ENCODE measurements at regions not wholly inside any gene's neighbourhood (a gene's known extent, or its start where the extent isn't known, plus 50 kb on each side); places are given as distances from the start of the nearest gene placed in this dataset.

- peak; percentile 24 for TF ChIP-seq CTCF (IDR thresholded peaks at IDR 0.05)
- Mint-ChIP-seq H3K36me3 (ENCODE audit: low read depth) (no peaks in the 10 kb centered on the region), H3K27ac (ENCODE audit: unreplicated experiment) (no peak overlapping the region), H3K27me3 (ENCODE audit: low read depth) (no peaks in the 10 kb centered on the region), H3K4me1 (ENCODE audit: low read depth) (no peaks in the 10 kb centered on the region), H3K4me3 (ENCODE audit: unreplicated experiment) (no peak overlapping the region), H3K9me3 (ENCODE audit: low read depth) (peaks cover 18% of the 10 kb centered on the region)
- DNase-seq (ENCODE audit: low spot score): no peak
These were observed 285.1 kb downstream of the CHL1 start for GRCh38 chr3:481680-482079.

GRCh38 chr3:482479-482878 lies 285.9 kb downstream of the CHL1 start:
- DNase-seq (ENCODE audit: low spot score): peak; percentile 80
- H3K36me3 Mint-ChIP-seq (ENCODE audit: low read depth): no peaks in the 10 kb centered on the region
- no peaks in the 10 kb centered on the region for H3K27me3 Mint-ChIP-seq (ENCODE audit: low read depth)
- H3K4me3 Mint-ChIP-seq (ENCODE audit: unreplicated experiment): no peak overlapping the region
- H3K27ac Mint-ChIP-seq (ENCODE audit: unreplicated experiment): no peak overlapping the region
- peaks cover 18% of the 10 kb centered on the region for H3K9me3 Mint-ChIP-seq (ENCODE audit: low read depth)
- no peaks in the 10 kb centered on the region for H3K4me1 Mint-ChIP-seq (ENCODE audit: low read depth)
- no peak for TF ChIP-seq CTCF (IDR thresholded peaks at IDR 0.05)

DNA sequence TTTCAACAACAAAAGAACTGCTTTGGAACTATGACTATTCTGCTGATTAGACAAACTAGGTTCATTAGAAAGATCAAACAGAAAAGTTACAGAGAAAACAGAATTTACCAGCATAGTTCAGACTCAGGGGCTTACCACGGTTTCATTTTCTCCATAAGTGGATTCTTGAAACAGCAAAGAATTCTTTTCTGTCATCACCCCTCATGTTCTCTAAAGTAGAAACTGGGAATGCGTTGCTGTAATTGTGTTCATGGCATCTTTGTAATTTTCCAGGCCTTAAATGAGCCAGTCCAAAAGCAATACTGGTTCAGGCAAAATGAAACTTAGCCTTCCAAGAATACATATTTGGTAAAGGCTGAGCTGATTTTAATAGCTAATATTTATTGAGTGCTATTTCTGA lies 287.8 kb downstream of the CHL1 start:
- Mint-ChIP-seq H3K36me3 (ENCODE audit: low read depth) (no peaks in the 10 kb centered on the region), H3K27ac (ENCODE audit: unreplicated experiment) (no peak overlapping the region), H3K27me3 (ENCODE audit: low read depth) (no peaks in the 10 kb centered on the region), H3K4me1 (ENCODE audit: low read depth) (no peaks in the 10 kb centered on the region), H3K9me3 (ENCODE audit: low read depth) (peaks cover 3% of the 10 kb centered on the region), H3K4me3 (ENCODE audit: unreplicated experiment) (no peak overlapping the region)
- no peak for DNase-seq (ENCODE audit: low spot score)
- TF ChIP-seq CTCF (IDR thresholded peaks at IDR 0.05): no peak

- Mint-ChIP-seq H3K27me3 (ENCODE audit: low read depth) (no peaks in the 10 kb centered on the region), H3K36me3 (ENCODE audit: low read depth) (no peaks in the 10 kb centered on the region), H3K9me3 (ENCODE audit: low read depth) (peaks cover 3% of the 10 kb centered on the region), H3K4me1 (ENCODE audit: low read depth) (no peaks in the 10 kb centered on the region), H3K27ac (ENCODE audit: unreplicated experiment) (no peak overlapping the region), H3K4me3 (ENCODE audit: unreplicated experiment) (no peak overlapping the region)
- no peak for DNase-seq (ENCODE audit: low spot score)
- TF ChIP-seq CTCF (IDR thresholded peaks at IDR 0.05): no peak
These were observed 291.1 kb downstream of the CHL1 start for GRCh38 chr3:487614-488013.

DNA sequence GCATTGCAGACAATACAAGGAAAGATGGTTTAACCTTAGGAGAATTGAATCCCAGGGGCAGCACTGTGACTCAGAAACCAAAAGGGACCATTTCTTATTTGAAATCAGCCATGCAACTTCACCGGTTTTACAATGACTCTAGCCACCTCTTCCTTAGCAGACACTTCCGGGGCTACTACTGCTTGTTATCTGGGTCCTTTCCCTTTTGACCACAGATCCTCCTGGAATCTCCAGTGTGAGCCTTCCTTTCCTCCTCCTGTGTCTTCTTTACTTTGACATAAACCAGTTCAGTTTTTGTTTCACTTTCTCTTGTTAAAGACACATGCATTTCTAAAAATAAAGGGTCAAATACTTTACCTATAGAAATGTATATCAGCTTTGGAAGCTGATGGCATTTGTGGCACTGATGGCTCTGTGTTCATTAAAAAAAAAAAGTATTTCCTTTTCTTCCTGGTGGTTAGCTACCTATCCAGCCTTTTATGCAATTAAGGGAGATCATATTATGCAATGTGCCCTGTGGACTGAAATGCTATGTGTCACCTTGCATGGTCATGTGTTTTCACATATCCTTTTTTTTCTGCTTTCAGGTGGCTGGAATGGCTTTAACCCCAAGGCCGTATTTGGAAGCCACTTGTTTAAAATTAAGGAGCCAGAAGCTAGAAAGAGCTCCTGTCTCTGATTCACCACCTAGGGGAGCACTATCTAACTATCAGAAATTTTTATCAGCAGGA lies 296.2 kb downstream of the CHL1 start:
- no peak for TF ChIP-seq CTCF (IDR thresholded peaks at IDR 0.05)
- no peak overlapping the region for H3K4me3 Mint-ChIP-seq (ENCODE audit: unreplicated experiment)
- H3K9me3 Mint-ChIP-seq (ENCODE audit: low read depth): peaks cover 6% of the 10 kb centered on the region
- no peak overlapping the region for H3K27ac Mint-ChIP-seq (ENCODE audit: unreplicated experiment)
- H3K27me3 Mint-ChIP-seq (ENCODE audit: low read depth): no peaks in the 10 kb centered on the region
- H3K4me1 Mint-ChIP-seq (ENCODE audit: low read depth): no peaks in the 10 kb centered on the region
- no peak for DNase-seq (ENCODE audit: low spot score)
- H3K36me3 Mint-ChIP-seq (ENCODE audit: low read depth): no peaks in the 10 kb centered on the region
